Liver (tissue), 3 donors: ENCODE measurements at regions not wholly inside any gene's neighbourhood (a gene's known extent, or its start where the extent isn't known, plus 50 kb on each side); places are given as distances from the start of the nearest gene placed in this dataset.

Experiments
- JUND ChIP-seq, 2 donors: IDR thresholded peaks; 2 replicates each; pipeline ENCODE4 v1.6.1; 2016; ENCODE audit warnings: antibody characterized with exemption in 2 of 2
- RAD21 ChIP-seq, 2 donors: IDR thresholded peaks; 2 replicates each; pipeline ENCODE4 v1.6.1; 2016; ENCODE audit warnings: antibody characterized with exemption in 2 of 2, mild to moderate bottlenecking in 2 of 2
- SP1 ChIP-seq: IDR thresholded peaks from 2 replicates; pipeline ENCODE4 v1.6.1; 2018; ENCODE audit warnings: antibody characterized with exemption, mild to moderate bottlenecking
- TAF1 ChIP-seq: conservative IDR thresholded peaks from 2 replicates; pipeline ENCODE4 v1.6.1; 2016; ENCODE audit warnings: antibody characterized with exemption, mild to moderate bottlenecking
- TF ChIP-seq, protein P1 (sequence below): fragments of 150-350 bp; IDR thresholded peaks from 2 replicates; pipeline ENCODE4 v1.5.1; 2017; ENCODE audit warnings: improper control_type of control experiment, low read depth, low read length; ENCODE audit not compliant: missing input control
- donor health status: healthy.
- donor health status: healthy.

DNA sequence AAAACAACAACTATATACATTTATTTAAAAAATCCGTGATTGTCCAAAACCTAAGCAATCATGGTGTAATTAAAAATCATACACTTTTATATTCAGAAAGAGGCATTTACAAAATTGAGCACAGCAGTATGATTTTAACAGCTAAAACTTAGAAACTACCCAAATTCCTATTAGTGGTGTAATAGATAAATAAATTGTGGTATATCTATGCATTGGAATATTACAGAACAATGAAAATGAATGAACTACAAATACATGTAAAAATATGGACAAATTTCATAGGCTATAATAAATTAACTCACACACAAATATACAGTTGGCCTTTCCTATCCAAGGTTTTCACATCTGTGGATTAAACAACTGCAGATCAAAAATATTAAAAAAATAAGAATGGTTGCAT is 700.5 kb upstream of the ARPP21 start:
- TF ChIP-seq SP1 (no peak), TAF1 (no peak), JUND (IDR thresholded peaks at IDR 0.05) (no peak), RAD21 (IDR thresholded peaks at IDR 0.05) (no peak)
- TF ChIP-seq, protein P1, sequence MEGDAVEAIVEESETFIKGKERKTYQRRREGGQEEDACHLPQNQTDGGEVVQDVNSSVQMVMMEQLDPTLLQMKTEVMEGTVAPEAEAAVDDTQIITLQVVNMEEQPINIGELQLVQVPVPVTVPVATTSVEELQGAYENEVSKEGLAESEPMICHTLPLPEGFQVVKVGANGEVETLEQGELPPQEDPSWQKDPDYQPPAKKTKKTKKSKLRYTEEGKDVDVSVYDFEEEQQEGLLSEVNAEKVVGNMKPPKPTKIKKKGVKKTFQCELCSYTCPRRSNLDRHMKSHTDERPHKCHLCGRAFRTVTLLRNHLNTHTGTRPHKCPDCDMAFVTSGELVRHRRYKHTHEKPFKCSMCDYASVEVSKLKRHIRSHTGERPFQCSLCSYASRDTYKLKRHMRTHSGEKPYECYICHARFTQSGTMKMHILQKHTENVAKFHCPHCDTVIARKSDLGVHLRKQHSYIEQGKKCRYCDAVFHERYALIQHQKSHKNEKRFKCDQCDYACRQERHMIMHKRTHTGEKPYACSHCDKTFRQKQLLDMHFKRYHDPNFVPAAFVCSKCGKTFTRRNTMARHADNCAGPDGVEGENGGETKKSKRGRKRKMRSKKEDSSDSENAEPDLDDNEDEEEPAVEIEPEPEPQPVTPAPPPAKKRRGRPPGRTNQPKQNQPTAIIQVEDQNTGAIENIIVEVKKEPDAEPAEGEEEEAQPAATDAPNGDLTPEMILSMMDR: no peak
